ENCODE measurements at regions not wholly inside any gene's neighbourhood (a gene's known extent, or its start where the extent isn't known, plus 50 kb on each side); places are given as distances from the start of the nearest gene placed in this dataset.

- TF ChIP-seq POLR2AphosphoS5 (IDR thresholded peaks at IDR 0.05; ENCODE audit: borderline replicate concordance, low read depth, low read length) (no peak), EZH2 (IDR thresholded peaks at IDR 0.05) (no peak), FOXP2 (optimal IDR thresholded peaks at IDR 0.05; ENCODE audit: control extremely low read depth, extremely low read length, insufficient read depth) (no peak)
- H3K9me3 ChIP-seq (ENCODE audit: low read depth, low read length) = no peaks in the 10 kb centered on the region
- H3K9ac ChIP-seq (ENCODE audit: insufficient read length) = no peak overlapping the region
- H3K27ac ChIP-seq = no peak overlapping the region
- H3K4me3 ChIP-seq = no peak overlapping the region
- no peaks in the 10 kb centered on the region for H3K36me3 ChIP-seq (ENCODE audit: insufficient read depth, low read length)
- DNase-seq (ENCODE audit: low read depth, low spot score) = no peak
Observed at GRCh38 chr2:217361483-217361880, 501.6 kb upstream of the TNP1 start.

- Histone ChIP-seq H3K36me3 (ENCODE audit: insufficient read depth, low read length) (no peaks in the 10 kb centered on the region), H3K4me3 (no peak overlapping the region), H3K9ac (ENCODE audit: insufficient read length) (no peak overlapping the region), H3K9me3 (ENCODE audit: low read depth, low read length) (no peaks in the 10 kb centered on the region), H3K27ac (no peak overlapping the region)
- TF ChIP-seq POLR2AphosphoS5 (IDR thresholded peaks at IDR 0.05; ENCODE audit: borderline replicate concordance, low read depth, low read length) (no peak), FOXP2 (optimal IDR thresholded peaks at IDR 0.05; ENCODE audit: control extremely low read depth, extremely low read length, insufficient read depth) (no peak), EZH2 (IDR thresholded peaks at IDR 0.05) (no peak)
- DNase-seq (ENCODE audit: low read depth, low spot score) = no peak
Observed at GRCh38 chr2:217360781-217361482, 501.1 kb upstream of the TNP1 start.

- H3K27ac ChIP-seq = no peak overlapping the region
- H3K9ac ChIP-seq (ENCODE audit: insufficient read length) = no peak overlapping the region
Observed at GRCh38 chr2:217360111-217360510, 500.2 kb upstream of the TNP1 start.

GRCh38 chr2:217357886-217358620 lies 498.2 kb upstream of the TNP1 start:
- no peak for TF ChIP-seq FOXP2 (optimal IDR thresholded peaks at IDR 0.05; ENCODE audit: control extremely low read depth, extremely low read length, insufficient read depth)
- TF ChIP-seq EZH2 (IDR thresholded peaks at IDR 0.05) = no peak
- TF ChIP-seq POLR2AphosphoS5 (IDR thresholded peaks at IDR 0.05; ENCODE audit: borderline replicate concordance, low read depth, low read length) = no peak
- DNase-seq (ENCODE audit: low read depth, low spot score) = no peak
- no peak overlapping the region for H3K27ac ChIP-seq

More at GRCh38 chr2:217360111-217360510, 500.2 kb upstream of the TNP1 start:
- Histone ChIP-seq H3K36me3 (ENCODE audit: insufficient read depth, low read length) (no peaks in the 10 kb centered on the region), H3K4me3 (no peak overlapping the region), H3K9me3 (ENCODE audit: low read depth, low read length) (no peaks in the 10 kb centered on the region)
- DNase-seq (ENCODE audit: low read depth, low spot score) = no peak
- TF ChIP-seq POLR2AphosphoS5 (IDR thresholded peaks at IDR 0.05; ENCODE audit: borderline replicate concordance, low read depth, low read length) (no peak), FOXP2 (optimal IDR thresholded peaks at IDR 0.05; ENCODE audit: control extremely low read depth, extremely low read length, insufficient read depth) (no peak), EZH2 (IDR thresholded peaks at IDR 0.05) (no peak)

GRCh38 chr2:217356781-217357180 lies 496.9 kb upstream of the TNP1 start:
- Histone ChIP-seq H3K9me3 (ENCODE audit: low read depth, low read length) (no peaks in the 10 kb centered on the region), H3K36me3 (ENCODE audit: insufficient read depth, low read length) (no peaks in the 10 kb centered on the region), H3K9ac (ENCODE audit: insufficient read length) (no peak overlapping the region), H3K4me3 (no peak overlapping the region), H3K27ac (no peak overlapping the region)
- TF ChIP-seq EZH2 (IDR thresholded peaks at IDR 0.05) = no peak
- no peak for TF ChIP-seq FOXP2 (optimal IDR thresholded peaks at IDR 0.05; ENCODE audit: control extremely low read depth, extremely low read length, insufficient read depth)
- TF ChIP-seq POLR2AphosphoS5 (IDR thresholded peaks at IDR 0.05; ENCODE audit: borderline replicate concordance, low read depth, low read length) = no peak
- DNase-seq (ENCODE audit: low read depth, low spot score) = no peak

More at GRCh38 chr2:217357886-217358620, 498.2 kb upstream of the TNP1 start:
- Histone ChIP-seq H3K9ac (ENCODE audit: insufficient read length) (no peak overlapping the region), H3K9me3 (ENCODE audit: low read depth, low read length) (no peaks in the 10 kb centered on the region), H3K4me3 (no peak overlapping the region), H3K36me3 (ENCODE audit: insufficient read depth, low read length) (no peaks in the 10 kb centered on the region)

- Histone ChIP-seq H3K36me3 (ENCODE audit: insufficient read depth, low read length) (no peaks in the 10 kb centered on the region), H3K4me3 (no peak overlapping the region), H3K9ac (ENCODE audit: insufficient read length) (no peak overlapping the region), H3K27ac (no peak overlapping the region), H3K9me3 (ENCODE audit: low read depth, low read length) (no peaks in the 10 kb centered on the region)
- TF ChIP-seq POLR2AphosphoS5 (IDR thresholded peaks at IDR 0.05; ENCODE audit: borderline replicate concordance, low read depth, low read length) (no peak), FOXP2 (optimal IDR thresholded peaks at IDR 0.05; ENCODE audit: control extremely low read depth, extremely low read length, insufficient read depth) (no peak), EZH2 (IDR thresholded peaks at IDR 0.05) (no peak)
- no peak for DNase-seq (ENCODE audit: low read depth, low spot score)
Observed at GRCh38 chr2:217356142-217356541, 496.3 kb upstream of the TNP1 start.

- Histone ChIP-seq H3K27ac (no peak overlapping the region), H3K4me3 (no peak overlapping the region), H3K9ac (ENCODE audit: insufficient read length) (no peak overlapping the region), H3K36me3 (ENCODE audit: insufficient read depth, low read length) (no peaks in the 10 kb centered on the region), H3K9me3 (ENCODE audit: low read depth, low read length) (no peaks in the 10 kb centered on the region)
- TF ChIP-seq FOXP2 (optimal IDR thresholded peaks at IDR 0.05; ENCODE audit: control extremely low read depth, extremely low read length, insufficient read depth) (no peak), POLR2AphosphoS5 (IDR thresholded peaks at IDR 0.05; ENCODE audit: borderline replicate concordance, low read depth, low read length) (no peak)
- DNase-seq (ENCODE audit: low read depth, low spot score) = no peak
Observed at GRCh38 chr2:217353591-217353990, 493.7 kb upstream of the TNP1 start.

- no peak for DNase-seq (ENCODE audit: low read depth, low spot score)
- no peak overlapping the region for H3K4me3 ChIP-seq
- H3K36me3 ChIP-seq (ENCODE audit: insufficient read depth, low read length) = no peaks in the 10 kb centered on the region
- H3K9me3 ChIP-seq (ENCODE audit: low read depth, low read length) = no peaks in the 10 kb centered on the region
- H3K27ac ChIP-seq = no peak overlapping the region
- no peak overlapping the region for H3K9ac ChIP-seq (ENCODE audit: insufficient read length)
- no peak for TF ChIP-seq EZH2 (IDR thresholded peaks at IDR 0.05)
- no peak for TF ChIP-seq POLR2AphosphoS5 (IDR thresholded peaks at IDR 0.05; ENCODE audit: borderline replicate concordance, low read depth, low read length)
- TF ChIP-seq FOXP2 (optimal IDR thresholded peaks at IDR 0.05; ENCODE audit: control extremely low read depth, extremely low read length, insufficient read depth) = no peak
Observed at GRCh38 chr2:217351378-217351777, 491.5 kb upstream of the TNP1 start.

All from SK-N-MC (cell line).